Endodermal cell (in vitro differentiated cells): ENCODE measurements at regions not wholly inside any gene's neighbourhood (a gene's known extent, or its start where the extent isn't known, plus 50 kb on each side); places are given as distances from the start of the nearest gene placed in this dataset.

Experiments used
- DNase-seq: peaks from one replicate; pipeline ENCODE4 v3.0.0-alpha.2; 2017
- H3K27ac ChIP-seq: 2 replicates; pipeline ENCODE4 v1.5.1; 2013; ENCODE audit warnings: mild to moderate bottlenecking, low read depth, low read length, moderate library complexity
- H3K27me3 ChIP-seq: 2 replicates; pipeline ENCODE4 v1.6.1; 2013; ENCODE audit warnings: mild to moderate bottlenecking, low read length, moderate library complexity; ENCODE audit not compliant: insufficient read depth, control insufficient read depth, poor library complexity, severe bottlenecking
- H3K36me3 ChIP-seq: 2 replicates; pipeline ENCODE4 v1.7.0; 2013; ENCODE audit warnings: mild to moderate bottlenecking, low read length, moderate library complexity; ENCODE audit not compliant: control insufficient read depth, insufficient read depth
- H3K4me1 ChIP-seq: one replicate; pipeline ENCODE4 v1.7.0; 2013; ENCODE audit warnings: low read length; ENCODE audit not compliant: control insufficient read depth, insufficient read depth
- H3K4me3 ChIP-seq: 2 replicates; pipeline ENCODE4 v1.5.1; 2013; ENCODE audit warnings: mild to moderate bottlenecking, low read length, moderate library complexity
- H3K9ac ChIP-seq: 2 replicates; pipeline ENCODE4 v1.6.1; 2013; ENCODE audit warnings: mild to moderate bottlenecking, low read length, moderate library complexity; ENCODE audit not compliant: poor library complexity, severe bottlenecking; ENCODE audit errors: extremely low read depth
- H3K9me3 ChIP-seq: 2 replicates; pipeline ENCODE4 v1.6.1; 2013; ENCODE audit warnings: mild to moderate bottlenecking, low read length, moderate library complexity; ENCODE audit not compliant: control insufficient read depth
- H3K27ac Mint-ChIP-seq: 2 replicates; pipeline ENCODE4 v1.8.0; 2020; ENCODE audit warnings: mixed read lengths
- H3K27me3 Mint-ChIP-seq: 2 replicates; pipeline ENCODE4 v1.8.0; 2021; ENCODE audit warnings: mild to moderate bottlenecking, mixed read lengths; ENCODE audit not compliant: insufficient read depth
- H3K36me3 Mint-ChIP-seq: 2 replicates; pipeline ENCODE4 v1.8.0; 2020; ENCODE audit warnings: low read depth, mixed read lengths
- H3K4me1 Mint-ChIP-seq: 2 replicates; pipeline ENCODE4 v1.8.0; 2020; ENCODE audit warnings: mixed read lengths
- H3K4me3 Mint-ChIP-seq: 2 replicates; pipeline ENCODE4 v1.8.0; 2020; ENCODE audit warnings: mild to moderate bottlenecking, moderate library complexity, mixed read lengths
- H3K9me3 Mint-ChIP-seq: 2 replicates; pipeline ENCODE4 v1.8.0; 2020; ENCODE audit warnings: mild to moderate bottlenecking, mixed read lengths
- WGBS, 2 experiments: methylation state at CpG; one replicate each; pipeline versions ENCODE4 v1.1.5 to v1.1.7; 2013; ENCODE audit warnings: missing lambda C conversion rate in 2 of 2, mixed read lengths in 1 of 2; ENCODE audit not compliant: insufficient coverage in 1 of 2, insufficient read length in 1 of 2; 5-methylcytosine and 5-hydroxymethylcytosine counted together
- TF ChIP-seq, protein P1 (sequence below): fragments of 200-600 bp; sonication (generic); conservative IDR thresholded peaks from 2 replicates; pipeline ENCODE4 v1.5.0; 2021; ENCODE audit warnings: antibody characterized with exemption, mild to moderate bottlenecking

DNA sequence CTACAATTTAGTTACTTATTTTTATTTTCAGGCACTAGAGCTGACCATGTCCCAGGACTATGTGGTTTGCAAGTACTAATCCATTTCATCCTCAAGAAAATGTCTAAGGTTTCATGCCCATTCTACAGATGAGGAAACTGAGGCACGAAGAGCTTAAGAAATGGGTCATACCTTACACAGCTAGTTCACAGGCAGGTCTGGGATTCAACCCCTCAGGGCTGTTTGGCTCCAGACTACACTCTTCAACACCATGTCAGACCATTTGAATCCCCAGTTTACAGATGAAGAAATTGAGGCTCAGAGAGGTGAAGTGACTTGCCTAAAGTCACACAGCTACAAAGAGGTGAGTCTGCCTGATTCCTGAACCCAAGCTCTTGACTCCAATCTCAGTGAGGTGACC is 144.1 kb downstream of the MIAT start:
- Mint-ChIP-seq H3K9me3 (no peaks in the 10 kb centered on the region), H3K27me3 (peaks cover 3% of the 10 kb centered on the region), H3K36me3 (no peaks in the 10 kb centered on the region), H3K4me1 (peaks cover 12% of the 10 kb centered on the region), H3K4me3 (no peak overlapping the region), H3K27ac (no peak overlapping the region)
- TF ChIP-seq, protein P1, sequence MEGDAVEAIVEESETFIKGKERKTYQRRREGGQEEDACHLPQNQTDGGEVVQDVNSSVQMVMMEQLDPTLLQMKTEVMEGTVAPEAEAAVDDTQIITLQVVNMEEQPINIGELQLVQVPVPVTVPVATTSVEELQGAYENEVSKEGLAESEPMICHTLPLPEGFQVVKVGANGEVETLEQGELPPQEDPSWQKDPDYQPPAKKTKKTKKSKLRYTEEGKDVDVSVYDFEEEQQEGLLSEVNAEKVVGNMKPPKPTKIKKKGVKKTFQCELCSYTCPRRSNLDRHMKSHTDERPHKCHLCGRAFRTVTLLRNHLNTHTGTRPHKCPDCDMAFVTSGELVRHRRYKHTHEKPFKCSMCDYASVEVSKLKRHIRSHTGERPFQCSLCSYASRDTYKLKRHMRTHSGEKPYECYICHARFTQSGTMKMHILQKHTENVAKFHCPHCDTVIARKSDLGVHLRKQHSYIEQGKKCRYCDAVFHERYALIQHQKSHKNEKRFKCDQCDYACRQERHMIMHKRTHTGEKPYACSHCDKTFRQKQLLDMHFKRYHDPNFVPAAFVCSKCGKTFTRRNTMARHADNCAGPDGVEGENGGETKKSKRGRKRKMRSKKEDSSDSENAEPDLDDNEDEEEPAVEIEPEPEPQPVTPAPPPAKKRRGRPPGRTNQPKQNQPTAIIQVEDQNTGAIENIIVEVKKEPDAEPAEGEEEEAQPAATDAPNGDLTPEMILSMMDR, result no peak
- Histone ChIP-seq H3K27me3 (no peaks in the 10 kb centered on the region), H3K36me3 (no peaks in the 10 kb centered on the region), H3K9me3 (no peaks in the 10 kb centered on the region), H3K4me3 (no peak overlapping the region), H3K27ac (no peak overlapping the region), H3K9ac (no peak overlapping the region), H3K4me1 (no peaks in the 10 kb centered on the region)
- DNase-seq, result no peak
- WGBS, 2 experiments, result 89 to 96% methylated on average over 1 of the region's 1 CpG

DNA sequence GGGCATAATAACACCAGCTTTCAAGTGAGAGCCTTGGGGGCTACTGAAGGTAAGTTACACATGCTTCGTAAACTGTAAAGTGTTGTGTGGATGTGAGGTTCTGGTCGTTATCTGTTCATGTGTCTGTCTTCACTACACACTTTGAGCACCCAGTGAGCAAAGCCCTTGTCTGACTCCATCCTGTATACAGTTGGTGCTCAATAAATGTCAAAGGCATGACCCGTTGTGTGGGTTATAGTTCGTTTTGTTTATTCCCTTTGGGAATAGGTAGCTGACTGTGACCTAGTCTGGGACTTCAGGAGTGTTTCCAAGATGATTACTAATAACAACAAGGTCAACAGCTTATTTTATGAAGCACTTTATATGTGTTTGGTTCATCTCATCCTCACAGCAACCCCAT is 146.9 kb downstream of the MIAT start:
- H3K27ac Mint-ChIP-seq, result no peak overlapping the region
- Histone ChIP-seq H3K27me3 (no peaks in the 10 kb centered on the region), H3K4me1 (no peaks in the 10 kb centered on the region), H3K9me3 (no peaks in the 10 kb centered on the region), H3K4me3 (no peak overlapping the region), H3K9ac (no peak overlapping the region), H3K36me3 (no peaks in the 10 kb centered on the region), H3K27ac (no peak overlapping the region)
- 91 to 100% methylated on average over 4 of the region's 4 CpGs for WGBS, 2 experiments
- no peak overlapping the region for H3K4me3 Mint-ChIP-seq
- peaks cover 6% of the 10 kb centered on the region for H3K27me3 Mint-ChIP-seq
- DNase-seq, result no peak
- H3K36me3 Mint-ChIP-seq, result no peaks in the 10 kb centered on the region
- H3K4me1 Mint-ChIP-seq, result peaks cover 9% of the 10 kb centered on the region
- H3K9me3 Mint-ChIP-seq, result no peaks in the 10 kb centered on the region
- TF ChIP-seq, protein P1, result no peak

DNA sequence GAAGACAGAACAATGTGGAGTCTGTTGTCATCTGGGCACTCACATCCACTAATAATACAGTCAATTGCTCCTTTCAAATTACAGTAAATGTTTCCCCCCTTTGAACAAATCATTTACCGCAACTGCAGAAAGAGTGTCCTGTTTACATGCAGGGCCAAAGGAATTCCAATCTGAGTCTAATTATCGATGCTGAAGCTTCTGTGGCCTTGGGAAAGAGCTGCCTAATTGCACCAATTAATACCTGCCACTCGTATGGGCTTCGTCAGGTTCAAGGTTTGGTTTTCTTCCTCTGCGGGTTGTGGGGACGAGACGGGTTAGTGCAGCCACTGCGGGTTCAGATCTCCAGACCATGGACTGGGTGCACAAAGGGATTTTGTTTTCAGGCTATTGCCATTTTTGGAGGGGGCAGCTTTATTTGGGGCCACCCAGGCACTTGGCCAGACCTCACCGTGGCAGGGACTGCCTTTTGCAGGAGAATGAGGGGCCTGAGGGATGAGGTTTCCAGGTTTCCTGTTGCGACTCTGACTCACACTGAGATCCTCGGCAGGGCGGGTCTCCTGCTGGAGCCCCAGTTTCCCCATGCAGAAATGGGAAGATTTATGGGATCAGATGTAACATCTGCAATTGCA is 147.6 kb downstream of the MIAT start:
- Histone ChIP-seq H3K27ac (no peak overlapping the region), H3K9ac (no peak overlapping the region), H3K36me3 (no peaks in the 10 kb centered on the region), H3K4me1 (no peaks in the 10 kb centered on the region), H3K27me3 (no peaks in the 10 kb centered on the region), H3K9me3 (no peaks in the 10 kb centered on the region), H3K4me3 (no peak overlapping the region)
- Mint-ChIP-seq H3K4me3 (no peak overlapping the region), H3K9me3 (no peaks in the 10 kb centered on the region), H3K27ac (no peak overlapping the region), H3K27me3 (peaks cover 5% of the 10 kb centered on the region), H3K4me1 (peaks cover 9% of the 10 kb centered on the region), H3K36me3 (no peaks in the 10 kb centered on the region)
- TF ChIP-seq, protein P1, result no peak
- WGBS, 2 experiments, result 83 to 86% methylated on average over 5 to 12 of the region's 12 CpGs
- no peak for DNase-seq
